DOHH2 (cell line): ENCODE measurements at regions not wholly inside any gene's neighbourhood (a gene's known extent, or its start where the extent isn't known, plus 50 kb on each side); places are given as distances from the start of the nearest gene placed in this dataset.

Source experiments
- H3F3A ChIP-seq: fragments of 200-600 bp; sonication (generic), shearing (Covaris generic); 2 replicates; pipeline ENCODE4 v1.6.0; 2016; ENCODE audit warnings: antibody characterized with exemption, mild to moderate bottlenecking; ENCODE audit not compliant: control insufficient read depth, insufficient read depth
- H3K27ac ChIP-seq: fragments of 200-600 bp; sonication (generic); 2 replicates; pipeline ENCODE4 v1.5.1; 2014; ENCODE audit warnings: low read depth, mild to moderate bottlenecking, low read length, moderate library complexity
- H3K27me3 ChIP-seq: fragments of 200-600 bp; sonication (generic); 2 replicates; pipeline ENCODE4 v1.6.1; 2014; ENCODE audit warnings: mild to moderate bottlenecking, low read length, mixed read lengths; ENCODE audit not compliant: control insufficient read depth
- H3K36me3 ChIP-seq: fragments of 200-600 bp; sonication (generic); 2 replicates; pipeline ENCODE4 v1.6.1; 2014; ENCODE audit warnings: mild to moderate bottlenecking, low read length, moderate library complexity, mixed read lengths; ENCODE audit not compliant: control insufficient read depth
- H3K4me1 ChIP-seq: fragments of 200-600 bp; sonication (generic); 2 replicates; pipeline ENCODE4 v1.6.1; 2014; ENCODE audit warnings: mild to moderate bottlenecking, low read length, mixed read lengths; ENCODE audit not compliant: control insufficient read depth
- H3K4me2 ChIP-seq: fragments of 200-600 bp; sonication (generic); 2 replicates; pipeline ENCODE4 v1.6.0; 2014; ENCODE audit warnings: mild to moderate bottlenecking, low read length, moderate library complexity
- H3K4me3 ChIP-seq: fragments of 200-600 bp; sonication (generic); 2 replicates; pipeline ENCODE4 v1.5.1; 2014; ENCODE audit warnings: mild to moderate bottlenecking, low read length, mixed read lengths
- H3K79me2 ChIP-seq: fragments of 200-600 bp; sonication (generic); 2 replicates; pipeline ENCODE4 v1.6.1; 2014; ENCODE audit warnings: mild to moderate bottlenecking, low read length, mixed read lengths; ENCODE audit not compliant: control insufficient read depth
- H3K9me2 ChIP-seq: fragments of 200-600 bp; sonication (generic); replicated peaks from 2 replicates; pipeline ENCODE4 v1.6.1; 2014; ENCODE audit warnings: mild to moderate bottlenecking, low read length, mixed read lengths; ENCODE audit not compliant: control insufficient read depth
- H3K9me3 ChIP-seq: fragments of 200-600 bp; sonication (generic); 2 replicates; pipeline ENCODE4 v1.6.1; 2014; ENCODE audit warnings: antibody characterized with exemption, low read length, mixed read lengths; ENCODE audit not compliant: control insufficient read depth, insufficient read depth
- H4K20me1 ChIP-seq: fragments of 200-600 bp; sonication (generic); 2 replicates; pipeline ENCODE4 v1.6.0; 2014; ENCODE audit warnings: low read depth, mild to moderate bottlenecking, antibody characterized with exemption, low read length, moderate library complexity; ENCODE audit not compliant: control insufficient read depth, insufficient read depth
- EZH2phosphoT487 ChIP-seq: fragments of 200-600 bp; sonication (generic); IDR thresholded peaks from 2 replicates; pipeline ENCODE4 v1.6.1; 2017; ENCODE audit warnings: borderline replicate concordance, mild to moderate bottlenecking, antibody characterized with exemption, low read length, moderate library complexity, mixed read lengths
- TF ChIP-seq, protein P1 (sequence below): fragments of 200-600 bp; sonication (generic); IDR thresholded peaks from one replicate; pipeline ENCODE4 v1.5.1; 2014; ENCODE audit warnings: antibody characterized with exemption, mild to moderate bottlenecking, low read depth, low read length; ENCODE audit not compliant: poor library complexity, severe bottlenecking

- no peaks in the 10 kb centered on the region; the same call in 1 of the 2 replicates for H3K9me2 ChIP-seq
- H3K9me3 ChIP-seq = no peaks in the 10 kb centered on the region
Measured at GRCh38 chr5:153006681-153007080, 483.8 kb upstream of the GRIA1 start.

GRCh38 chr5:153014194-153014593 lies 476.3 kb upstream of the GRIA1 start:
- Histone ChIP-seq H3K4me1 (no peaks in the 10 kb centered on the region), H3K4me2 (no peak overlapping the region), H3K4me3 (no peak overlapping the region), H3K36me3 (no peaks in the 10 kb centered on the region), H3K79me2 (no peaks in the 10 kb centered on the region), H3K27ac (no peak overlapping the region), H3F3A (no peaks in the 10 kb centered on the region), H3K9me3 (no peaks in the 10 kb centered on the region), H3K9me2 (no peaks in the 10 kb centered on the region; the same call in 1 of the 2 replicates), H4K20me1 (no peaks in the 10 kb centered on the region), H3K27me3 (no peaks in the 10 kb centered on the region)
- TF ChIP-seq EZH2phosphoT487 = no peak
- TF ChIP-seq, protein P1, sequence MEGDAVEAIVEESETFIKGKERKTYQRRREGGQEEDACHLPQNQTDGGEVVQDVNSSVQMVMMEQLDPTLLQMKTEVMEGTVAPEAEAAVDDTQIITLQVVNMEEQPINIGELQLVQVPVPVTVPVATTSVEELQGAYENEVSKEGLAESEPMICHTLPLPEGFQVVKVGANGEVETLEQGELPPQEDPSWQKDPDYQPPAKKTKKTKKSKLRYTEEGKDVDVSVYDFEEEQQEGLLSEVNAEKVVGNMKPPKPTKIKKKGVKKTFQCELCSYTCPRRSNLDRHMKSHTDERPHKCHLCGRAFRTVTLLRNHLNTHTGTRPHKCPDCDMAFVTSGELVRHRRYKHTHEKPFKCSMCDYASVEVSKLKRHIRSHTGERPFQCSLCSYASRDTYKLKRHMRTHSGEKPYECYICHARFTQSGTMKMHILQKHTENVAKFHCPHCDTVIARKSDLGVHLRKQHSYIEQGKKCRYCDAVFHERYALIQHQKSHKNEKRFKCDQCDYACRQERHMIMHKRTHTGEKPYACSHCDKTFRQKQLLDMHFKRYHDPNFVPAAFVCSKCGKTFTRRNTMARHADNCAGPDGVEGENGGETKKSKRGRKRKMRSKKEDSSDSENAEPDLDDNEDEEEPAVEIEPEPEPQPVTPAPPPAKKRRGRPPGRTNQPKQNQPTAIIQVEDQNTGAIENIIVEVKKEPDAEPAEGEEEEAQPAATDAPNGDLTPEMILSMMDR = no peak

More at GRCh38 chr5:153006681-153007080, 483.8 kb upstream of the GRIA1 start:
- H3K4me3 ChIP-seq = no peak overlapping the region
- no peaks in the 10 kb centered on the region for H3K79me2 ChIP-seq
- H3F3A ChIP-seq = no peaks in the 10 kb centered on the region
- H3K27ac ChIP-seq = no peak overlapping the region
- no peaks in the 10 kb centered on the region for H4K20me1 ChIP-seq
- no peak overlapping the region for H3K4me2 ChIP-seq
- H3K36me3 ChIP-seq = no peaks in the 10 kb centered on the region
- no peaks in the 10 kb centered on the region for H3K27me3 ChIP-seq
- H3K4me1 ChIP-seq = no peaks in the 10 kb centered on the region
- TF ChIP-seq, protein P1 = no peak
- no peak for TF ChIP-seq EZH2phosphoT487

DNA sequence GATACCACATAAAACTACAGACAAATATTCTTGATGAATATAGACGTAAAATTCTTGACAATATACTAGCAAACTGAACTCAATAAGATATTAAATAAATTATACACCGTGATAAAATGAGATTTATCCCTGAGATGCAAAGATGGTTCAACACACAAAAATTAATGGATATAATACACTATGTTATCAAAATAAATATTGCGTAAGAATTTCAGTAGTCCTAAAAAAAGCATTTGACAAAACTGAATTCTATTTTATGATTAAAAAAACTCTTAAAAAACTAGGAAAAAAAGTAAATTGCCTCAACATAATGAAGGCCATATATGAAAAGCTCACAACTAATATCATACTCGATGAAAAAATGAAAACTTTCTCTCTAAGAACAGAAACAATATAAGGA lies 472.3 kb upstream of the GRIA1 start:
- no peaks in the 10 kb centered on the region for H4K20me1 ChIP-seq
- TF ChIP-seq, protein P1 = no peak
- TF ChIP-seq EZH2phosphoT487 = no peak
- H3K27me3 ChIP-seq = no peaks in the 10 kb centered on the region
- no peaks in the 10 kb centered on the region for H3F3A ChIP-seq
- no peaks in the 10 kb centered on the region for H3K36me3 ChIP-seq
- no peak overlapping the region for H3K27ac ChIP-seq
- H3K4me1 ChIP-seq = no peaks in the 10 kb centered on the region
- no peaks in the 10 kb centered on the region for H3K79me2 ChIP-seq
- H3K9me3 ChIP-seq = no peaks in the 10 kb centered on the region
- H3K4me2 ChIP-seq = no peak overlapping the region
- H3K4me3 ChIP-seq = no peak overlapping the region
- no peaks in the 10 kb centered on the region for H3K9me2 ChIP-seq
